ENCODE measurements at regions not wholly inside any gene's neighbourhood (a gene's known extent, or its start where the extent isn't known, plus 50 kb on each side); places are given as distances from the start of the nearest gene placed in this dataset.

DNA sequence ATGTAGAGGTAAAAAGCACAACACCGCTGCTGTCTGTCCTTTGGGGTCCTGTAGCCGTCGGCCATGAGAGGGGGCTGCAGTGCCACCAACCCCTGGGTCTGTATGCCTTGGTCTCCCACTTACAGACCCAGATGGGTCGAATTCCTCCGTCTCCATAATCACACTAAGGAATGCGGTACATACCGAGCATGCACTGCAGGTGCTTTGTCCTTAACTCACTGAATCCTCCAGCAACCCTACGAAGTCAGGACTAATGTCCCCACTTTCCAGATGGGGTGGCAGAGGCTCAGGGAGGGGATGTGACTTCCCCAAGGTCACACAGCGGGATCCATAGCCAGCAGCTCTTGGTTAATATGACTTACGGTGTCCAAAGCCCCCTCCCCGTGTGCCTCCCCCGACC lies 219.9 kb upstream of the CIBAR2 start:
- TF ChIP-seq, protein P1, sequence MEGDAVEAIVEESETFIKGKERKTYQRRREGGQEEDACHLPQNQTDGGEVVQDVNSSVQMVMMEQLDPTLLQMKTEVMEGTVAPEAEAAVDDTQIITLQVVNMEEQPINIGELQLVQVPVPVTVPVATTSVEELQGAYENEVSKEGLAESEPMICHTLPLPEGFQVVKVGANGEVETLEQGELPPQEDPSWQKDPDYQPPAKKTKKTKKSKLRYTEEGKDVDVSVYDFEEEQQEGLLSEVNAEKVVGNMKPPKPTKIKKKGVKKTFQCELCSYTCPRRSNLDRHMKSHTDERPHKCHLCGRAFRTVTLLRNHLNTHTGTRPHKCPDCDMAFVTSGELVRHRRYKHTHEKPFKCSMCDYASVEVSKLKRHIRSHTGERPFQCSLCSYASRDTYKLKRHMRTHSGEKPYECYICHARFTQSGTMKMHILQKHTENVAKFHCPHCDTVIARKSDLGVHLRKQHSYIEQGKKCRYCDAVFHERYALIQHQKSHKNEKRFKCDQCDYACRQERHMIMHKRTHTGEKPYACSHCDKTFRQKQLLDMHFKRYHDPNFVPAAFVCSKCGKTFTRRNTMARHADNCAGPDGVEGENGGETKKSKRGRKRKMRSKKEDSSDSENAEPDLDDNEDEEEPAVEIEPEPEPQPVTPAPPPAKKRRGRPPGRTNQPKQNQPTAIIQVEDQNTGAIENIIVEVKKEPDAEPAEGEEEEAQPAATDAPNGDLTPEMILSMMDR (conservative IDR thresholded peaks at IDR 0.05): no peak
- TF ChIP-seq ZFX (IDR thresholded peaks at IDR 0.05): no peak

Data from C4-2B (cell line).